HG03575 (cell line): ENCODE measurements at regions not wholly inside any gene's neighbourhood (a gene's known extent, or its start where the extent isn't known, plus 50 kb on each side); places are given as distances from the start of the nearest gene placed in this dataset.
"Not testable (repeated sequence)": the region's sequence is repeated elsewhere in the genome, so short reads cannot be mapped to it uniquely, and the experiment has no call there.

Source experiments
- ATAC-seq: cut with Tn5 transposase; IDR thresholded peaks from one replicate; pipeline ENCODE4 v1.9.1; 2021; ENCODE audit not compliant: unreplicated experiment, insufficient number of reproducible peaks, low FRiP score; ENCODE audit errors: extremely low read depth

- ATAC-seq, result not testable (repeated sequence)
Measured at GRCh38 chr7:79750941-79751340, 297.5 kb upstream of the MAGI2 start.

DNA sequence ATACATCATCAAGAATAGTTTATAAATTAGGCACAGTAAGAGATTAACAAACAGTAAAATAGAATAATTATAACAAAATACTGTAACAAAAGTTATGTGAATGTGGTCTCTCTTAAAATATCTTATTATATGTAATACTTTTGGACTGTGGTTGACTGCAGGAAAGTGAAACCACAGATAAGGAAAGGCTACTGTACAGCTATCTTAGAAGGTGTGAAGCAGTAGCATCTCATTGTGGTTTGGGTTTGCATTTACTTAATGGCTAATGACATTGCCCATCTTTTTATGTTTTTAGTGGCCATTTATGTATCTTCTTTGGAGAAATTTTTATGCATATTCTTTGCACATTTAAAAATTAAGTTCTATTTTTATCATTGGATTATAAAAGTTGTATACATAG, 296.4 kb upstream of the MAGI2 start:
- no peak for ATAC-seq

DNA sequence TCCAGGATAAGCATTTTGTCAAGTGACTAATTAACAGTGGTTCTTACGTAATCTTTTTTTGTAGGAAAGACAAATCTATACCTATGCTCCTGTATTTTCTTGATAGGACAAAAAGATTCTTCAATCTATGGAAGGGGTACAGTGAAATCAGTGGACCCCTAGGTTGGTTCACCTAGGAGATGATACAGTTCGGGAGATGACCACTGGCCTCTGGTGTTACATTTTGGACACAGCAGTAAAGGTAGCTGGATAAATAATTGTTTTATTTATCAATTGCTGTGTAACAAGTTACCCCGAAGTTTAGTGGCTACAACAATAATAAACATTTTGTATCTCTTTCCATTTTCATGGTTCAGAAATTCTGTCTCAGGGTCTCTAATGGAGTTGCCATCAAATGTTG, 288.2 kb upstream of the MAGI2 start:
- ATAC-seq, result no peak

- no peak for ATAC-seq
Measured at GRCh38 chr7:79740076-79740475, 286.6 kb upstream of the MAGI2 start.

- ATAC-seq, result not testable (repeated sequence)
Measured at GRCh38 chr7:79739036-79739709, 285.7 kb upstream of the MAGI2 start.

DNA sequence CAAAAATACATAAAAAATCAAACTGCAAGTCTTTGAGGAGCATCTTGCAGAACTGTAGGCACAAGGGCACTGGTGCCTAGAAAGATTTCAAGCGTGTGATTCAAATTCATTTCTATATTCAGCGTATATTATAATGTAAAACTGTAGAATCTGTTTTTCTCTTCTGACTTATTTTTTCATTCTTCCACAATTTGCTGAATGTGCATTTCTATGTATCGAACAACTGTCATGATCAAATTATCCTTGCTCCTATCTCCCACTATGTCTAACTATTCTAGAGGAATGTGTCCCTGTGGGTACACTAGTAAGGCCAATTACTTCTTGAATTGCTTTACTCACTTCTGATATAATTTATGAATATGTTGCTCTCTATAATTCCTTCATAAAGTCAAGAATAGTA, 283.0 kb upstream of the MAGI2 start:
- ATAC-seq, result no peak

DNA sequence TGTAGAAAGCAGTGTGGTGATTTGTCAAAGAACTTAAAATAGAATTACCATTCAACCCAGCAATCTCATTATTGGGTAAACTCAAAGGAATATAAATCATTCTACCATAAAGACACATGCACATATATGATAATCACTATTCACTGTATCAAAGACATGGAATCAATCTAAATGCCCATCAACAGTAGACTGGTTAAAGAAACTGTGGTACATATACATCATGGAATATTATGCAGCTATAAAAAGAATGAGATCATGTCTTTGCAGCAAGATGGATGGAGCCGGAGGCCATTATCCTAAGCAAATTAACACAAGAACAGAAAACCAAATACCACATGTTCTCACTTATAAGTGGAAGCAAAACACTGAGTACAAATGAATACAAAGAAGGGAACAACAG, 281.5 kb upstream of the MAGI2 start:
- no peak for ATAC-seq

DNA sequence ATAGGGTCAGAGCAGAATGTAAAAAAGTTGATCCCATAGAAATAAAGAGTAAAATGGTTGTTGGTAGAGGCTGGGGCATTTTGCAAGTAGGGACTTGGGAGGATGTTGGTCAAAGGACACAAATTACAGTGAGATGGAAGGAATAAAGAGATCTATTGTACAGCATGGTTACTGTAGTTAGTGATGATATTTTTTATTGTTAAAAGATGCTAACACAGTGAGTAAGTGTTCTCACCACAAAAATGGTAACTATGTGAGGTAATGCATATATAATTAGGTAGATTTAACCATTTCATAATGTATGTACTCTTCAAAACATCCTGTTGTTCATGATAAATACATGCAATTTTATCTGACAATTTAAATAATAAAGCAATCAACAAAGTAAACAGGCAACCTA, 280.7 kb upstream of the MAGI2 start:
- no peak for ATAC-seq

- no peak for ATAC-seq
Measured at GRCh38 chr7:79732535-79732934, 279.1 kb upstream of the MAGI2 start.

- no peak for ATAC-seq
Measured at GRCh38 chr7:79730971-79731370, 277.5 kb upstream of the MAGI2 start.

DNA sequence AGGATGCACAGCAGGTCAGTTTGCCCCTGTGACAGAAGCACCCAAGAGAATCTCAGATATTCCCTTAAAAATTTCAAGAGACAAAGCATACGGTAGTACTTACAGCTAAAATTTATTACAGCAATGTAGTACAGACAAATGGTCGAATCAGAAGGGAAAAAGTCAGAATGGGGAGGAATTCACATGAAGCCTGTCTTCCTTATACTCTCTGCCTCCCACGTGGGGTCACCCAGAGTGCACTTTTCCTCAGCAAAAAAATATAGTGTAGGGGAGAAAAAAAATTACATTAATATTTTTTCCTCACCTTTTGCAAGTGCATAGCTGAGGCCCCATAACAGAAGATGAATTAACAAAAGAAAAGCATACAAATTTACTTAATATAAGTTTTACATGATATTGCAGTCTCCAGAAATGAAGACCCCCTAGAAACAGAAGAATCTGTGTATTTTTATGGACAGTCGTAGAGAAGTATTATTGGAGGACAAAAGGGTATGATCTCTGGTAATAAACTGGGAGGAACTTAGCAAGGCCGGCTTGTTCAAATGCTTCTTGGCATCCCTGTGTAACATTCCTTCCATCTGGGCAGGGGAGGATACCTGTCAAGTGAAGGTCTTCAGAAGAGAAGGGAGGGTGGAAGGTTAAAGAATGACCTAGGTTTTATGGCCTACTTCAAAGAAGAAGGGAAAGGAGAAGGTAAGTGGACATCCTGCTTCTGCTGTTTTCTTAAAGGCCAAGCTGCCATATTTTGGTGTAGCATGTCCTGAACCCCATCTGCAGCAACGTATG, 270.6 kb upstream of the MAGI2 start:
- no peak for ATAC-seq

- ATAC-seq, result no peak
Measured at GRCh38 chr7:79722217-79722616, 268.8 kb upstream of the MAGI2 start.

- ATAC-seq, result no peak
Measured at GRCh38 chr7:79719216-79719615, 265.7 kb upstream of the MAGI2 start.

DNA sequence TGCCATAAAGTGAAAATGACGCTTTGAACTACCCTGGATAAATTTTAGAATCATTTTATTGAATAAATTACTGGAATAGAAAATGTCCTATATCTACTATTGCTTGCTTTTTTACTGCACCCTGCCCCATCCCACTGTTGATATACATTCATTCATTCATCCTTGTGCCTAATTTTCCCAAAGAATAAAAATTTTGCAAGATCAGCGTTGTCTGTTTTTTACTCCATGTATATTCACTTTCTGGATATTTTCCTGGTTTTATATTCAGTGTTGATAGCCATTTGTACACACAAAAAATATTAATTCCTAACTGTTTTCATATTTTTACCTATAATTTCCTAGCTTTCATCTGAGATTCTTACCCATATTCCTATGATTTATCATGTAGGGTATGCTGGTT, 262.9 kb upstream of the MAGI2 start:
- no peak for ATAC-seq

GRCh38 chr7:79714081-79714480, 260.6 kb upstream of the MAGI2 start:
- no peak for ATAC-seq

GRCh38 chr7:79713276-79713675, 259.8 kb upstream of the MAGI2 start:
- no peak for ATAC-seq

- no peak for ATAC-seq
Measured at GRCh38 chr7:79711660-79712059, 258.2 kb upstream of the MAGI2 start.

- no peak for ATAC-seq
Measured at GRCh38 chr7:79709574-79710409, 256.3 kb upstream of the MAGI2 start.

DNA sequence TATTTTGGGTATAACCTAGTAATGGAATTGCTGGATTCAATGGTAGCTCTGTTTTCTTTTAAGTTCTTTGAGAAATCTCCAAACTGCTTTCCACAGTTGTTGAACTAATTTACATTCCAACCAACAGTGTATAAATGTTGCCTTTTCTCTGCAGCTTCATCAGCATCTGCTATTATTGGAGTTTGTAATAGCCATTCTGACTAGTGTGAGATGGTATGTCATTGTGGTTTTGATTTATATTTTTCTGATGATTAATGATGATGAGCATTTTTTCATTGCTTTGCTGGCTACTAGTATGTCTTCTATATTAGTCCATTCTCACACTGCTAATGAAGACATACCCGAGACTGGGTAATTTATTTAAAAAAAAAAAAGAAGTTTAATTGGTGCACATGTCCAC, 248.6 kb upstream of the MAGI2 start:
- no peak for ATAC-seq

GRCh38 chr7:79692015-79692414, 238.5 kb upstream of the MAGI2 start:
- ATAC-seq, result no peak
